Mesothelial cell of epicardium (in vitro differentiated cells): ENCODE measurements at regions not wholly inside any gene's neighbourhood (a gene's known extent, or its start where the extent isn't known, plus 50 kb on each side); places are given as distances from the start of the nearest gene placed in this dataset.

Source experiments
- DNase-seq, 2 experiments: peaks; one replicate each; pipeline ENCODE4 v3.0.0; 2021; ENCODE audit warnings: low spot score in 2 of 2; ENCODE audit not compliant: unreplicated experiment in 2 of 2
- H3K27ac Mint-ChIP-seq: 2 replicates; pipeline ENCODE4 v1.8.0; 2021; ENCODE audit warnings: mixed read lengths
- H3K27me3 Mint-ChIP-seq: 2 replicates; pipeline ENCODE4 v1.8.0; 2021; ENCODE audit warnings: low read depth, mixed read lengths
- H3K36me3 Mint-ChIP-seq: 2 replicates; pipeline ENCODE4 v1.8.0; 2021; ENCODE audit warnings: mixed read lengths
- H3K4me1 Mint-ChIP-seq: 2 replicates; pipeline ENCODE4 v1.8.0; 2021; ENCODE audit warnings: mixed read lengths
- H3K4me3 Mint-ChIP-seq: 2 replicates; pipeline ENCODE4 v1.8.0; 2021; ENCODE audit warnings: mild to moderate bottlenecking, moderate library complexity, mixed read lengths
- H3K9me3 Mint-ChIP-seq: 2 replicates; pipeline ENCODE4 v1.8.0; 2021; ENCODE audit warnings: mixed read lengths
- CTCF ChIP-seq: fragments of 200-600 bp; sonication (generic); IDR thresholded peaks from one replicate; pipeline ENCODE4 v1.5.0; 2021; ENCODE audit warnings: antibody characterized with exemption; ENCODE audit not compliant: unreplicated experiment

GRCh38 chr5:106766916-106767315 lies 903.8 kb downstream of the EFNA5 start:
- H3K4me3 Mint-ChIP-seq = no peak overlapping the region
- no peaks in the 10 kb centered on the region for H3K36me3 Mint-ChIP-seq
- H3K9me3 Mint-ChIP-seq = no peaks in the 10 kb centered on the region
- H3K27ac Mint-ChIP-seq = no peak overlapping the region
- TF ChIP-seq CTCF = no peak
- peaks cover 4% of the 10 kb centered on the region for H3K4me1 Mint-ChIP-seq
- H3K27me3 Mint-ChIP-seq = no peaks in the 10 kb centered on the region
- no peak for DNase-seq

DNA sequence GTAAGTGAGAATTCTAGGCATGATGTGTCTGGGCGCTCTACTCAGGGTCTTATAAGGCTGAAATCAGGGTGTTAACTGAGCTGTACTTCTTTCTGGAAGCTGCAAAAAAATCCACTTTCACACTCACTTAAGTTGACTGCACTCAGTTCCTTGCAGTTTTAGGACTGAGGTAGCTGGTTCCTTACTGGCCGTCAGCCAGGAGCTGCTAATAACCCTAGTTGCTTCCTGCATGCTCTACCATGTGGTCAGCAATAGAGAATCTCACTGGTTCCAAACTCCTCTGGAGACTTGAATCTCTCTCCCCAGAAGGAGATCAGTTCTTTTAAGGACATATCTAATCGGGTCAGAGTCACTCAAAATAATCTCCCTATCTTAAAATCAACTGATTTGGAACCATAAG lies 911.2 kb downstream of the EFNA5 start:
- H3K27me3 Mint-ChIP-seq = no peaks in the 10 kb centered on the region
- no peak overlapping the region for H3K4me3 Mint-ChIP-seq
- H3K9me3 Mint-ChIP-seq = no peaks in the 10 kb centered on the region
- peaks cover 4% of the 10 kb centered on the region for H3K4me1 Mint-ChIP-seq
- no peak for DNase-seq
- H3K27ac Mint-ChIP-seq = no peak overlapping the region
- no peak for TF ChIP-seq CTCF
- H3K36me3 Mint-ChIP-seq = no peaks in the 10 kb centered on the region

GRCh38 chr5:106759152-106759551 lies 911.6 kb downstream of the EFNA5 start:
- no peak for DNase-seq
- no peak overlapping the region for H3K4me3 Mint-ChIP-seq
- H3K36me3 Mint-ChIP-seq = no peaks in the 10 kb centered on the region
- no peaks in the 10 kb centered on the region for H3K9me3 Mint-ChIP-seq
- TF ChIP-seq CTCF = no peak
- H3K27ac Mint-ChIP-seq = no peak overlapping the region
- no peaks in the 10 kb centered on the region for H3K27me3 Mint-ChIP-seq
- peaks cover 4% of the 10 kb centered on the region for H3K4me1 Mint-ChIP-seq

- Mint-ChIP-seq H3K27me3 (no peaks in the 10 kb centered on the region), H3K36me3 (no peaks in the 10 kb centered on the region), H3K9me3 (no peaks in the 10 kb centered on the region), H3K27ac (no peak overlapping the region), H3K4me3 (no peak overlapping the region), H3K4me1 (no peaks in the 10 kb centered on the region)
- DNase-seq = no peak
- TF ChIP-seq CTCF = no peak
Measured at GRCh38 chr5:106757672-106758071, 913.1 kb downstream of the EFNA5 start.

DNA sequence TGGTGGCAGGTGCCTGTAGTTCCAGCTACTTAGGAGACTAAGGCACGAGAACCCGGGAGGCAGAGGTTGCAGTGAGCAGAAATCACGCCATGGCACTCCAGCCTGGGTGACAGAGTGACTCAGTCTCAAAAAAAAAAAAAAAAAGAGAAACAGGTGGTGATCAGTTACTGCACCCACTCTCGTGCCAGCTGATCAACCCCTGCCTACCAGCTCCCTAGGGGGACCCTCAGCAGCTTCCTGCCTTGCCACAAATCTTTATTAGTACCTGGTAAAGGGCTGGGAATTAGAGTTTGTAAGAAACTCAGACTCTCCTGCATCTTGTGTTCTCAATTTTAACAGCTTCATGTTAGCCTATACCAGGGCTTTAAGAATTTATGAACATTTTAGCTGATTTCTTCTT lies 914.9 kb downstream of the EFNA5 start:
- Mint-ChIP-seq H3K4me3 (no peak overlapping the region), H3K9me3 (no peaks in the 10 kb centered on the region), H3K27ac (no peak overlapping the region), H3K4me1 (no peaks in the 10 kb centered on the region), H3K36me3 (no peaks in the 10 kb centered on the region), H3K27me3 (no peaks in the 10 kb centered on the region)
- no peak for TF ChIP-seq CTCF
- no peak for DNase-seq

DNA sequence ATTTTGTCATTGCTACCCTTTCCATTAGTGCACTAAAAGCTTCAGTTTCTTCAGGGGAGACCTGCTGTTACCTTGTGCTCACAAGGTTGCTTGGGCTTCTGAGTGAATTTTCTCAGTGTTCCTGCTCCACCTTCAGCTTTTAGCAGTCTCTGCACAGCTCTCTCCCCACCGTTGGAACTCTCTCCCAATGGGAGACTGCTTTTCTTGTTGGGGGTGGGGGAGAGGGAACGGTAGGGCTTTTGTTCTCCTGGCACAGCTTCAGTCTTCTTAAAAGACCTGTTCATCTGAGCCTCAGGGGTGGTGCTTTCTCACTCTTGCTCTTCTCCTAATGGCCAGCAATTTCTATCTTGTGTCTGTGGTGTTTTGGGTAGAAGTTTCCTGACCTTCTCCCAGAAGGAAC lies 915.7 kb downstream of the EFNA5 start:
- Mint-ChIP-seq H3K36me3 (no peaks in the 10 kb centered on the region), H3K4me3 (no peak overlapping the region), H3K27me3 (no peaks in the 10 kb centered on the region), H3K4me1 (no peaks in the 10 kb centered on the region), H3K9me3 (no peaks in the 10 kb centered on the region), H3K27ac (no peak overlapping the region)
- TF ChIP-seq CTCF = no peak
- DNase-seq = no peak
